ENCODE measurements at regions not wholly inside any gene's neighbourhood (a gene's known extent, or its start where the extent isn't known, plus 50 kb on each side); places are given as distances from the start of the nearest gene placed in this dataset.

GRCh38 chr2:177090967-177091366 lies 121.6 kb upstream of the HNRNPA3 start:
- no peak for DNase-seq

GRCh38 chr2:177093371-177093770 lies 119.2 kb upstream of the HNRNPA3 start:
- no peak for DNase-seq

- DNase-seq, result no peak
Measured at GRCh38 chr2:177098001-177098613, 114.5 kb upstream of the HNRNPA3 start.

- no peak for DNase-seq
Measured at GRCh38 chr2:177101930-177102329, 110.7 kb upstream of the HNRNPA3 start.

GRCh38 chr2:177106212-177106611 lies 106.4 kb upstream of the HNRNPA3 start:
- no peak for DNase-seq

GRCh38 chr2:177108890-177109289 lies 103.7 kb upstream of the HNRNPA3 start:
- DNase-seq, result no peak

GRCh38 chr2:177114712-177115111 lies 97.9 kb upstream of the HNRNPA3 start:
- DNase-seq, result no peak

- DNase-seq, result no peak
Measured at GRCh38 chr2:177117755-177118154, 94.8 kb upstream of the HNRNPA3 start.

GRCh38 chr2:177118636-177119035 lies 94.0 kb upstream of the HNRNPA3 start:
- DNase-seq, result no peak

- DNase-seq, result no peak
Measured at GRCh38 chr2:177119099-177119498, 93.5 kb upstream of the HNRNPA3 start.

- DNase-seq, result no peak
Measured at GRCh38 chr2:177123048-177123447, 89.5 kb upstream of the HNRNPA3 start.

GRCh38 chr2:177124371-177124770 lies 88.2 kb upstream of the HNRNPA3 start:
- DNase-seq, result no peak

GRCh38 chr2:177127821-177128220 lies 84.8 kb upstream of the HNRNPA3 start:
- DNase-seq, result no peak

GRCh38 chr2:177129610-177130009 lies 83.0 kb upstream of the HNRNPA3 start:
- DNase-seq, result no peak

- no peak for DNase-seq
Measured at GRCh38 chr2:177131858-177132257, 80.7 kb upstream of the HNRNPA3 start.

GRCh38 chr2:177138823-177139222 lies 73.8 kb upstream of the HNRNPA3 start:
- DNase-seq, result no peak

- DNase-seq, result no peak
Measured at GRCh38 chr2:177141866-177142265, 70.7 kb upstream of the HNRNPA3 start.

GRCh38 chr2:177143444-177143843 lies 69.2 kb upstream of the HNRNPA3 start:
- DNase-seq, result no peak

GRCh38 chr2:177147093-177147694 lies 65.4 kb upstream of the HNRNPA3 start:
- no peak for DNase-seq

GRCh38 chr2:177147834-177148445 lies 64.7 kb upstream of the HNRNPA3 start:
- DNase-seq, result no peak

GRCh38 chr2:177148477-177149154 lies 64.0 kb upstream of the HNRNPA3 start:
- peak; percentile 65 for DNase-seq

GRCh38 chr2:177149155-177149503 lies 63.5 kb upstream of the HNRNPA3 start:
- no peak for DNase-seq

- no peak for DNase-seq
Measured at GRCh38 chr2:177153805-177154204, 58.8 kb upstream of the HNRNPA3 start.

- DNase-seq, result no peak
Measured at GRCh38 chr2:177154809-177155208, 57.8 kb upstream of the HNRNPA3 start.
